ENCODE measurements at regions not wholly inside any gene's neighbourhood (a gene's known extent, or its start where the extent isn't known, plus 50 kb on each side); places are given as distances from the start of the nearest gene placed in this dataset.
"Not testable (repeated sequence)": the region's sequence is repeated elsewhere in the genome, so short reads cannot be mapped to it uniquely, and the experiment has no call there.

- no peak for DNase-seq (ENCODE audit: low spot score)
Observed at GRCh38 chr16:62899737-62900136, 863.5 kb upstream of the CDH8 start.

- DNase-seq (ENCODE audit: low spot score): no peak
Observed at GRCh38 chr16:62889097-62889496, 852.9 kb upstream of the CDH8 start.

GRCh38 chr16:62883509-62883908, 847.3 kb upstream of the CDH8 start:
- DNase-seq (ENCODE audit: low spot score): no peak

GRCh38 chr16:62882552-62883221, 846.4 kb upstream of the CDH8 start:
- DNase-seq (ENCODE audit: low spot score): no peak

- no peak for DNase-seq (ENCODE audit: low spot score)
Observed at GRCh38 chr16:62876133-62876532, 839.9 kb upstream of the CDH8 start.

- no peak for DNase-seq (ENCODE audit: low spot score)
Observed at GRCh38 chr16:62872339-62872738, 836.1 kb upstream of the CDH8 start.

- no peak for DNase-seq (ENCODE audit: low spot score)
Observed at GRCh38 chr16:62870554-62870953, 834.3 kb upstream of the CDH8 start.

GRCh38 chr16:62869837-62870236, 833.6 kb upstream of the CDH8 start:
- no peak for DNase-seq (ENCODE audit: low spot score)

GRCh38 chr16:62863139-62863538, 826.9 kb upstream of the CDH8 start:
- no peak for DNase-seq (ENCODE audit: low spot score)

- no peak for DNase-seq (ENCODE audit: low spot score)
Observed at GRCh38 chr16:62853887-62854286, 817.6 kb upstream of the CDH8 start.

GRCh38 chr16:62846399-62847057, 810.3 kb upstream of the CDH8 start:
- no peak for DNase-seq (ENCODE audit: low spot score)

- DNase-seq (ENCODE audit: low spot score): no peak
Observed at GRCh38 chr16:62832214-62832613, 796.0 kb upstream of the CDH8 start.

- DNase-seq (ENCODE audit: low spot score): no peak
Observed at GRCh38 chr16:62831235-62831850, 795.1 kb upstream of the CDH8 start.

- no peak for DNase-seq (ENCODE audit: low spot score)
Observed at GRCh38 chr16:62829607-62830006, 793.4 kb upstream of the CDH8 start.

- no peak for DNase-seq (ENCODE audit: low spot score)
Observed at GRCh38 chr16:62829084-62829483, 792.8 kb upstream of the CDH8 start.

- no peak for DNase-seq (ENCODE audit: low spot score)
Observed at GRCh38 chr16:62821824-62822223, 785.6 kb upstream of the CDH8 start.

GRCh38 chr16:62816971-62817519, 780.8 kb upstream of the CDH8 start:
- DNase-seq (ENCODE audit: low spot score): no peak

GRCh38 chr16:62814891-62815290, 778.7 kb upstream of the CDH8 start:
- no peak for DNase-seq (ENCODE audit: low spot score)

- DNase-seq (ENCODE audit: low spot score): no peak
Observed at GRCh38 chr16:62805221-62805857, 769.1 kb upstream of the CDH8 start.

GRCh38 chr16:62794724-62795123, 758.5 kb upstream of the CDH8 start:
- DNase-seq (ENCODE audit: low spot score): no peak

- not testable (repeated sequence) for DNase-seq (ENCODE audit: low spot score)
Observed at GRCh38 chr16:62780081-62780480, 743.8 kb upstream of the CDH8 start.

GRCh38 chr16:62764572-62764971, 728.3 kb upstream of the CDH8 start:
- DNase-seq (ENCODE audit: low spot score): no peak

GRCh38 chr16:62760398-62760797, 724.2 kb upstream of the CDH8 start:
- no peak for DNase-seq (ENCODE audit: low spot score)

All from hematopoietic multipotent progenitor cell treated with erythropoietin and hydrocortisone succinate and interleukin-3 and kit ligand, for 17 days (in vitro differentiated cells).